GM23338 (cell line): ENCODE measurements at regions not wholly inside any gene's neighbourhood (a gene's known extent, or its start where the extent isn't known, plus 50 kb on each side); places are given as distances from the start of the nearest gene placed in this dataset.

ENCODE experiments used
- ATAC-seq: fragments of 200-7000 bp; cut with Tn5 transposase; 3 replicates; pipeline ENCODE4 v1.9.1; 2020
- DNase-seq: peaks from one replicate; pipeline ENCODE4 v3.0.0-alpha.2; 2015; ENCODE audit warnings: low spot score
- H2AFZ ChIP-seq: fragments of 200-600 bp; sonication (generic); 2 replicates; pipeline ENCODE4 v1.8.0; 2016; ENCODE audit warnings: antibody characterized with exemption, mild to moderate bottlenecking, moderate library complexity
- H3F3A ChIP-seq: fragments of 200-600 bp; sonication (generic); replicated peaks from 2 replicates; pipeline ENCODE4 v1.8.0; 2017; ENCODE audit warnings: antibody characterized with exemption, mixed run types, low read depth
- H3K27ac ChIP-seq: fragments of 200-600 bp; sonication (generic); 2 replicates; pipeline ENCODE4 v1.6.1; 2016; ENCODE audit warnings: low read depth
- H3K27me3 ChIP-seq: fragments of 200-600 bp; sonication (generic); 2 replicates; pipeline ENCODE4 v1.8.0; 2016; ENCODE audit warnings: mild to moderate bottlenecking, mixed run types, moderate library complexity; ENCODE audit not compliant: insufficient read depth
- H3K36me3 ChIP-seq: fragments of 200-600 bp; sonication (generic); 2 replicates; pipeline ENCODE4 v1.8.0; 2016; ENCODE audit warnings: mild to moderate bottlenecking; ENCODE audit not compliant: insufficient read depth
- H3K4me1 ChIP-seq: fragments of 200-600 bp; sonication (generic); 2 replicates; pipeline ENCODE4 v1.8.0; 2016; ENCODE audit warnings: mild to moderate bottlenecking, moderate library complexity; ENCODE audit not compliant: insufficient read depth
- H3K4me2 ChIP-seq: fragments of 200-600 bp; sonication (generic); 2 replicates; pipeline ENCODE4 v1.7.1; 2017; ENCODE audit warnings: mixed run types
- H3K4me3 ChIP-seq: fragments of 200-600 bp; sonication (generic); 2 replicates; pipeline ENCODE4 v1.6.1; 2016; ENCODE audit warnings: mixed run types
- H3K79me2 ChIP-seq: fragments of 200-600 bp; sonication (generic); replicated peaks from 2 replicates; pipeline ENCODE4 v1.8.0; 2017; ENCODE audit warnings: mild to moderate bottlenecking; ENCODE audit not compliant: insufficient read depth
- H3K9me2 ChIP-seq: fragments of 200-600 bp; sonication (generic); 2 replicates; pipeline ENCODE4 v1.8.0; 2017; ENCODE audit not compliant: insufficient read depth
- H4K20me1 ChIP-seq: fragments of 200-600 bp; sonication (generic); replicated peaks from 2 replicates; pipeline ENCODE4 v1.8.0; 2017; ENCODE audit warnings: mild to moderate bottlenecking; ENCODE audit not compliant: insufficient read depth
- H3K27ac Mint-ChIP-seq: 2 replicates; pipeline ENCODE4 v1.8.0; 2020; ENCODE audit warnings: inconsistent platforms, mild to moderate bottlenecking, moderate library complexity, mixed read lengths
- H3K27me3 Mint-ChIP-seq: 3 replicates; pipeline ENCODE4 v1.8.0; 2022; ENCODE audit warnings: low read depth, mild to moderate bottlenecking, moderate library complexity, mixed read lengths, inconsistent platforms; ENCODE audit not compliant: insufficient read depth, poor library complexity
- H3K36me3 Mint-ChIP-seq: 3 replicates; pipeline ENCODE4 v1.8.0; 2021; ENCODE audit warnings: low read depth, mild to moderate bottlenecking, inconsistent platforms, moderate library complexity, mixed read lengths
- H3K4me1 Mint-ChIP-seq: 3 replicates; pipeline ENCODE4 v1.8.0; 2020; ENCODE audit warnings: mild to moderate bottlenecking, inconsistent platforms, mixed read lengths
- H3K4me3 Mint-ChIP-seq: 3 replicates; pipeline ENCODE4 v1.8.0; 2021; ENCODE audit warnings: moderate library complexity, mild to moderate bottlenecking, inconsistent platforms, mixed read lengths
- H3K9me3 Mint-ChIP-seq: 3 replicates; pipeline ENCODE4 v1.8.0; 2020; ENCODE audit warnings: moderate library complexity, mild to moderate bottlenecking, inconsistent platforms, mixed read lengths
- EZH2phosphoT487 ChIP-seq: fragments of 200-600 bp; sonication (generic); IDR thresholded peaks from one replicate; pipeline ENCODE4 v1.8.1; 2018; ENCODE audit warnings: antibody characterized with exemption; ENCODE audit not compliant: unreplicated experiment
- NANOG ChIP-seq: IDR thresholded peaks from 2 replicates; pipeline ENCODE4 v1.6.1; 2016; ENCODE audit warnings: antibody characterized with exemption, borderline replicate concordance
- POLR2AphosphoS5 ChIP-seq: IDR thresholded peaks from 2 replicates; pipeline ENCODE4 v1.6.1; 2016; ENCODE audit warnings: antibody characterized with exemption, low read depth
- STAT1 ChIP-seq: IDR thresholded peaks from one replicate; pipeline ENCODE4 v1.6.1; 2016; ENCODE audit warnings: antibody characterized with exemption; ENCODE audit not compliant: unreplicated experiment
- ZNF114 ChIP-seq: fragments of 250-450 bp; sonication (Bioruptor Pico); IDR thresholded peaks from 2 replicates; pipeline ENCODE4 v1.5.0; 2020; ENCODE audit warnings: mild to moderate bottlenecking, moderate library complexity
- TF ChIP-seq, protein P1 (sequence below): IDR thresholded peaks from 2 replicates; pipeline ENCODE4 v1.6.1; 2016; ENCODE audit warnings: antibody characterized with exemption
- TF ChIP-seq, protein P2 (sequence below): fragments of 250-450 bp; sonication (Bioruptor Pico); IDR thresholded peaks from 2 replicates; pipeline ENCODE4 v1.5.0; 2020; ENCODE audit warnings: mild to moderate bottlenecking, moderate library complexity

DNA sequence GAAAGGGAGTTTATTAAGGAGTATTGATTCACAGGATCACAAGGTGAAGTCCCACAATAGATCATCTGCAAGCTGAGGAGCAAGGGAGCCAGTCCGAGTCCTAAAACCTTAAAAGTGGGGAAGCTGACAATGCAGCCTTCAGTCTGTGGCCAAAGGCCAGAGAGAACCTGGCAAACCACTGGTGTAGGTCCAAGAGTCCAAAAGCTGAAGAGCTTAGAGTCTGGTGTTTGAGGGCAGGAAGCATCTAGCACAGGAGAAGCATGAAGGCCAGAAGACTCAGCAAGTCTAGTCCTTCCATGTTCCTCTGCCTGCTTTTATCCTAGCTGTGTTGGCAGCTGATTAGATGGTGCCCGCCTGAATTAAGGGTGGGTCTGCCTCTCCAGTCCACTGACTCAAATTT is 193.0 kb downstream of the KIF2B start:
- H3K4me1 Mint-ChIP-seq = peaks cover 8% of the 10 kb centered on the region; the same call in 2 of the 3 replicates
- Histone ChIP-seq H3K4me1 (no peaks in the 10 kb centered on the region), H3K9me2 (no peaks in the 10 kb centered on the region; the same call in 1 of the 2 replicates), H2AFZ (no peak overlapping the region), H3K27me3 (no peaks in the 10 kb centered on the region), H3K79me2 (no peaks in the 10 kb centered on the region), H3K4me3 (no peak overlapping the region), H3F3A (no peaks in the 10 kb centered on the region), H4K20me1 (no peaks in the 10 kb centered on the region), H3K4me2 (no peak overlapping the region), H3K36me3 (no peaks in the 10 kb centered on the region), H3K27ac (no peak overlapping the region)
- no peak overlapping the region for H3K27ac Mint-ChIP-seq
- no peaks in the 10 kb centered on the region for H3K36me3 Mint-ChIP-seq
- peaks cover 6% of the 10 kb centered on the region; the same call in 1 of the 3 replicates for H3K9me3 Mint-ChIP-seq
- DNase-seq = no peak
- no peak overlapping the region for H3K4me3 Mint-ChIP-seq
- ATAC-seq = no peak
- peaks cover 3% of the 10 kb centered on the region for H3K27me3 Mint-ChIP-seq
- TF ChIP-seq EZH2phosphoT487 (no peak), ZNF114 (CRISPR knock-in tag) (no peak), POLR2AphosphoS5 (no peak), STAT1 (no peak), NANOG (no peak)
- TF ChIP-seq, protein P1, sequence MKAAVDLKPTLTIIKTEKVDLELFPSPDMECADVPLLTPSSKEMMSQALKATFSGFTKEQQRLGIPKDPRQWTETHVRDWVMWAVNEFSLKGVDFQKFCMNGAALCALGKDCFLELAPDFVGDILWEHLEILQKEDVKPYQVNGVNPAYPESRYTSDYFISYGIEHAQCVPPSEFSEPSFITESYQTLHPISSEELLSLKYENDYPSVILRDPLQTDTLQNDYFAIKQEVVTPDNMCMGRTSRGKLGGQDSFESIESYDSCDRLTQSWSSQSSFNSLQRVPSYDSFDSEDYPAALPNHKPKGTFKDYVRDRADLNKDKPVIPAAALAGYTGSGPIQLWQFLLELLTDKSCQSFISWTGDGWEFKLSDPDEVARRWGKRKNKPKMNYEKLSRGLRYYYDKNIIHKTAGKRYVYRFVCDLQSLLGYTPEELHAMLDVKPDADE = no peak

DNA sequence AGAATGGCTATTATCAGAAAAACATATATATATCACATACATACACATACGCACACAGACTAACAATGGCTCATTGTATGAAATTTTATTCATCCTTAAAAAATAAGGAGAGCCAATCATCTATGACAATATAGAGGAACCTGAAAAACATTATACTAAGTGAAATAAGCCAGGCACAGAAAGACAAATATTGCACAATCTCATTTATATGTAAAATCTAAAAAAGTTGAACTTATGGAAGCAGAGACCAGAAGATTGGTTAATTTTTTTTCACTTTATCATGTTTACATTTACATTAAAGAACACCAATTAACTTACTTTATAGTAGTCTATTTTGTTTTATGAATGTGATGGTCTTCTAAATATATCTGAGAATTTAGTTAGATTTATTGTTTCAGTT is 198.7 kb downstream of the KIF2B start:
- Histone ChIP-seq H2AFZ (no peak overlapping the region), H3K27ac (no peak overlapping the region), H3K36me3 (no peaks in the 10 kb centered on the region), H3K27me3 (no peaks in the 10 kb centered on the region), H3K4me1 (no peaks in the 10 kb centered on the region), H3K79me2 (no peaks in the 10 kb centered on the region), H4K20me1 (no peaks in the 10 kb centered on the region), H3K9me2 (no peaks in the 10 kb centered on the region; the same call in 1 of the 2 replicates), H3K4me2 (no peak overlapping the region), H3F3A (no peaks in the 10 kb centered on the region), H3K4me3 (no peak overlapping the region)
- ATAC-seq (no peak), DNase-seq (no peak)
- no peaks in the 10 kb centered on the region for H3K36me3 Mint-ChIP-seq
- no peaks in the 10 kb centered on the region for H3K4me1 Mint-ChIP-seq
- peaks cover 6% of the 10 kb centered on the region; the same call in 1 of the 3 replicates for H3K9me3 Mint-ChIP-seq
- H3K4me3 Mint-ChIP-seq = no peak overlapping the region
- TF ChIP-seq EZH2phosphoT487 = no peak
- no peak for TF ChIP-seq STAT1
- H3K27ac Mint-ChIP-seq = no peak overlapping the region
- H3K27me3 Mint-ChIP-seq = peaks cover 3% of the 10 kb centered on the region

DNA sequence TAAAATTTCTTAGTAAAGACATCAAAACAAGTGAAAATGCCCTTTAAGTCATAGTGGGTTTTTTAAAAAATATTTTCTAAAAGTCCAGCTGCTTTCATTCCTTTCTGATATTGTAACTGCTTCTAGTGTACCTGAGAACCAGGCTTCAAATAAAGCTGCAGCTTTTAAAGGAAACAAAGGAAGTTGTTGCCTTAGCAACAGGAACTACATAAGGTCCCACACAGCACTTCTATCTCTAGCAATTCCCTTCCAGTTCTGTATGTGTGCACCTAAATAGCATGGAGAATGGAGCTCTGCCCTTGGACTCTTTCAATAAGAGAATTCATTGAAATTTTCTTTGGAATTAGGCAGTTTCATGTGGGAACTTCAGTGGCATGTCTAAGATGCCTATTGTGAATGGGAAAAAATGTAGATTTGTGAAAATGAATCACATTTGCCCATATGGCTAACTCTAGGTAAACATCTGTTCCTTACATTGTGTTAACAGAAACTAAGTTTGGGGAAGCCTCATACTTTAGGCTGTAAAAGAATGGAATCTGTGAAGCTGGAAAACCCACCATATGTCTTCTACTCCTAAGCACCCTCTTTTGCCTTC is 206.4 kb downstream of the KIF2B start:
- Histone ChIP-seq H3K79me2 (no peaks in the 10 kb centered on the region), H3F3A (no peaks in the 10 kb centered on the region), H4K20me1 (no peaks in the 10 kb centered on the region), H3K4me1 (no peaks in the 10 kb centered on the region), H3K27ac (no peak overlapping the region), H3K9me2 (no peaks in the 10 kb centered on the region), H2AFZ (no peak overlapping the region), H3K36me3 (no peaks in the 10 kb centered on the region), H3K4me3 (no peak overlapping the region), H3K27me3 (no peaks in the 10 kb centered on the region), H3K4me2 (no peak overlapping the region)
- H3K9me3 Mint-ChIP-seq = no peaks in the 10 kb centered on the region
- DNase-seq = peak; percentile 24
- ATAC-seq = no peak
- H3K4me1 Mint-ChIP-seq = no peaks in the 10 kb centered on the region
- H3K27ac Mint-ChIP-seq = no peak overlapping the region
- H3K27me3 Mint-ChIP-seq = peaks cover 5% of the 10 kb centered on the region
- H3K36me3 Mint-ChIP-seq = no peaks in the 10 kb centered on the region
- H3K4me3 Mint-ChIP-seq = no peak overlapping the region
- no peak for TF ChIP-seq ZNF114 (CRISPR knock-in tag)
- TF ChIP-seq, protein P2, sequence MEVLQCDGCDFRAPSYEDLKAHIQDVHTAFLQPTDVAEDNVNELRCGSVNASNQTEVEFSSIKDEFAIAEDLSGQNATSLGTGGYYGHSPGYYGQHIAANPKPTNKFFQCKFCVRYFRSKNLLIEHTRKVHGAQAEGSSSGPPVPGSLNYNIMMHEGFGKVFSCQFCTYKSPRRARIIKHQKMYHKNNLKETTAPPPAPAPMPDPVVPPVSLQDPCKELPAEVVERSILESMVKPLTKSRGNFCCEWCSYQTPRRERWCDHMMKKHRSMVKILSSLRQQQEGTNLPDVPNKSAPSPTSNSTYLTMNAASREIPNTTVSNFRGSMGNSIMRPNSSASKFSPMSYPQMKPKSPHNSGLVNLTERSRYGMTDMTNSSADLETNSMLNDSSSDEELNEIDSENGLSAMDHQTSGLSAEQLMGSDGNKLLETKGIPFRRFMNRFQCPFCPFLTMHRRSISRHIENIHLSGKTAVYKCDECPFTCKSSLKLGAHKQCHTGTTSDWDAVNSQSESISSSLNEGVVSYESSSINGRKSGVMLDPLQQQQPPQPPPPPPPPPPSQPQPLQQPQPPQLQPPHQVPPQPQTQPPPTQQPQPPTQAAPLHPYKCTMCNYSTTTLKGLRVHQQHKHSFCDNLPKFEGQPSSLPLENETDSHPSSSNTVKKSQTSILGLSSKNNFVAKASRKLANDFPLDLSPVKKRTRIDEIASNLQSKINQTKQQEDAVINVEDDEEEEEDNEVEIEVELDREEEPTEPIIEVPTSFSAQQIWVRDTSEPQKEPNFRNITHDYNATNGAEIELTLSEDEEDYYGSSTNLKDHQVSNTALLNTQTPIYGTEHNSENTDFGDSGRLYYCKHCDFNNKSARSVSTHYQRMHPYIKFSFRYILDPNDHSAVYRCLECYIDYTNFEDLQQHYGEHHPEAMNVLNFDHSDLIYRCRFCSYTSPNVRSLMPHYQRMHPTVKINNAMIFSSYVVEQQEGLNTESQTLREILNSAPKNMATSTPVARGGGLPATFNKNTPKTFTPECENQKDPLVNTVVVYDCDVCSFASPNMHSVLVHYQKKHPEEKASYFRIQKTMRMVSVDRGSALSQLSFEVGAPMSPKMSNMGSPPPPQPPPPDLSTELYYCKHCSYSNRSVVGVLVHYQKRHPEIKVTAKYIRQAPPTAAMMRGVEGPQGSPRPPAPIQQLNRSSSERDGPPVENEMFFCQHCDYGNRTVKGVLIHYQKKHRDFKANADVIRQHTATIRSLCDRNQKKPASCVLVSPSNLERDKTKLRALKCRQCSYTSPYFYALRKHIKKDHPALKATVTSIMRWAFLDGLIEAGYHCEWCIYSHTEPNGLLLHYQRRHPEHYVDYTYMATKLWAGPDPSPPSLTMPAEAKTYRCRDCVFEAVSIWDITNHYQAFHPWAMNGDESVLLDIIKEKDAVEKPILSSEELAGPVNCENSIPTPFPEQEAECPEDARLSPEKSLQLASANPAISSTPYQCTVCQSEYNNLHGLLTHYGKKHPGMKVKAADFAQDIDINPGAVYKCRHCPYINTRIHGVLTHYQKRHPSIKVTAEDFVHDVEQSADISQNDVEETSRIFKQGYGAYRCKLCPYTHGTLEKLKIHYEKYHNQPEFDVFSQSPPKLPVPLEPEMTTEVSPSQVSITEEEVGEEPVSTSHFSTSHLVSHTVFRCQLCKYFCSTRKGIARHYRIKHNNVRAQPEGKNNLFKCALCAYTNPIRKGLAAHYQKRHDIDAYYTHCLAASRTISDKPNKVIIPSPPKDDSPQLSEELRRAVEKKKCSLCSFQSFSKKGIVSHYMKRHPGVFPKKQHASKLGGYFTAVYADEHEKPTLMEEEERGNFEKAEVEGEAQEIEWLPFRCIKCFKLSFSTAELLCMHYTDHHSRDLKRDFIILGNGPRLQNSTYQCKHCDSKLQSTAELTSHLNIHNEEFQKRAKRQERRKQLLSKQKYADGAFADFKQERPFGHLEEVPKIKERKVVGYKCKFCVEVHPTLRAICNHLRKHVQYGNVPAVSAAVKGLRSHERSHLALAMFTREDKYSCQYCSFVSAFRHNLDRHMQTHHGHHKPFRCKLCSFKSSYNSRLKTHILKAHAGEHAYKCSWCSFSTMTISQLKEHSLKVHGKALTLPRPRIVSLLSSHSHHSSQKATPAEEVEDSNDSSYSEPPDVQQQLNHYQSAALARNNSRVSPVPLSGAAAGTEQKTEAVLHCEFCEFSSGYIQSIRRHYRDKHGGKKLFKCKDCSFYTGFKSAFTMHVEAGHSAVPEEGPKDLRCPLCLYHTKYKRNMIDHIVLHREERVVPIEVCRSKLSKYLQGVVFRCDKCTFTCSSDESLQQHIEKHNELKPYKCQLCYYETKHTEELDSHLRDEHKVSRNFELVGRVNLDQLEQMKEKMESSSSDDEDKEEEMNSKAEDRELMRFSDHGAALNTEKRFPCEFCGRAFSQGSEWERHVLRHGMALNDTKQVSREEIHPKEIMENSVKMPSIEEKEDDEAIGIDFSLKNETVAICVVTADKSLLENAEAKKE (CRISPR knock-in tag) = no peak
